Caco-2 (cell line): ENCODE measurements at regions not wholly inside any gene's neighbourhood (a gene's known extent, or its start where the extent isn't known, plus 50 kb on each side); places are given as distances from the start of the nearest gene placed in this dataset.
"Not testable (repeated sequence)": the region's sequence is repeated elsewhere in the genome, so short reads cannot be mapped to it uniquely, and the experiment has no call there.

Experiments used
- BruUV-seq: library from RNA; stranded (reverse); fragments of 400-500 nt; replicated peaks from 2 replicates; lab custom pipeline; 2021; lab: Mats Ljungman, UMichigan
- CTCF ChIA-PET: fragments of 300-600 bp; sonication (Branson Sonifier 250); formaldehyde crosslinking; loops from one replicate; lab custom pipeline; 2022; ENCODE audit warnings: antibody characterized with exemption; lab: Charles Lee
- POLR2A ChIA-PET: fragments of 300-600 bp; sonication (Branson Sonifier 250); formaldehyde crosslinking; loops from one replicate; lab custom pipeline; 2022; ENCODE audit warnings: antibody characterized with exemption; lab: Charles Lee
- DNase-seq, 2 experiments: peaks; one replicate each; pipeline versions ENCODE4 v3.0.0 to v3.0.0-alpha.2; 2020 to 2022
- H3K27me3 ChIP-seq: replicated peaks from 2 replicates; pipeline ENCODE4 v1.6.0; 2011; ENCODE audit warnings: low read length; ENCODE audit not compliant: control insufficient read depth, insufficient read depth
- H3K36me3 ChIP-seq: 2 replicates; pipeline ENCODE4 v1.5.1; 2011; ENCODE audit warnings: low read length; ENCODE audit not compliant: control insufficient read depth, insufficient read depth
- H3K4me1 ChIP-seq: fragments of 250-450 bp; sonication (Bioruptor Pico); 2 replicates; pipeline ENCODE4 v1.5.1; 2020; ENCODE audit warnings: mild to moderate bottlenecking
- H3K4me3 ChIP-seq: 2 replicates; pipeline ENCODE4 v1.5.1; 2011; ENCODE audit warnings: low read depth, mild to moderate bottlenecking, control low read depth, low read length
- H3K9me3 ChIP-seq: fragments of 250-450 bp; sonication (Bioruptor Pico); 2 replicates; pipeline ENCODE4 v1.5.1; 2020; ENCODE audit warnings: mild to moderate bottlenecking, moderate library complexity
- H3K27ac Mint-ChIP-seq: one replicate; pipeline ENCODE4 v1.8.0; 2022; ENCODE audit warnings: mixed read lengths; ENCODE audit not compliant: unreplicated experiment
- H3K27me3 Mint-ChIP-seq: one replicate; pipeline ENCODE4 v1.8.0; 2022; ENCODE audit warnings: mixed read lengths; ENCODE audit not compliant: insufficient read depth, unreplicated experiment
- H3K36me3 Mint-ChIP-seq: one replicate; pipeline ENCODE4 v1.8.0; 2022; ENCODE audit warnings: mild to moderate bottlenecking, mixed read lengths; ENCODE audit not compliant: insufficient read depth, unreplicated experiment
- H3K4me1 Mint-ChIP-seq: one replicate; pipeline ENCODE4 v1.8.0; 2022; ENCODE audit warnings: low read depth, mixed read lengths; ENCODE audit not compliant: unreplicated experiment
- H3K4me3 Mint-ChIP-seq: one replicate; pipeline ENCODE4 v1.8.0; 2022; ENCODE audit warnings: mild to moderate bottlenecking, moderate library complexity, mixed read lengths; ENCODE audit not compliant: unreplicated experiment
- H3K9me3 Mint-ChIP-seq: one replicate; pipeline ENCODE4 v1.8.0; 2022; ENCODE audit warnings: mixed read lengths; ENCODE audit not compliant: unreplicated experiment
- intact Hi-C: fragments of 100-400 bp; cut with micrococcal nuclease; formaldehyde crosslinking; loops from one replicate; pipeline ENCODE4 v1.10.0; 2022; ENCODE audit not compliant: unreplicated experiment
- TF ChIP-seq, protein P1 (sequence below), 2 experiments: fragments of 200-600 bp in 1 of 2; IDR thresholded peaks; 1 replicate in 1 of 2; 2 replicates in 1 of 2; pipeline versions ENCODE4 v1.5.1 to v1.8.0; 2011 to 2022; ENCODE audit warnings: antibody characterized with exemption in 1 of 2, control low read depth in 1 of 2, inconsistent platforms in 1 of 2, low read depth in 1 of 2, low read length in 1 of 2, mild to moderate bottlenecking in 1 of 2, moderate library complexity in 1 of 2; ENCODE audit not compliant: insufficient read depth in 1 of 2, severe bottlenecking in 1 of 2, unreplicated experiment in 1 of 2

DNA sequence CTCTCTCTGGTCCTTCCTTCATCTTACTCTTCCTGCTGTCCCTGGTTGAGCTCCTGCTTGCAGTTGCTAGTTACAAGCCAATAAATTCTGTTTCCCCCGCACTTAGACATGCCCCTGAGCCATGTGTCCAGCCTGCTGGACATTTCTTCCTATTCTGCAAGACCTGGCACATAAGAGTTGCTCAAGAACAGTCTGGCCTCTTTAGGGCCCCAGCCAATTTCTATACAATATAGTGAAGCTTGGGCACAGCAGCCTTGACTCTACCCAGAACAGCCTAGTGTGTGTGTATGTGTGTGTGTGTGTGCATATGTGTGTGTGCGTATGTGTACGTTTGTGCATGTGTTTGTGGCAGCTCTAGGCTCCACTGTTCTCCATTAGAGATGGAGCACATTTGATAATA, 276.0 kb downstream of the CYRIA start:
- no peaks in the 10 kb centered on the region for H3K27me3 Mint-ChIP-seq
- Histone ChIP-seq H3K27me3 (no peaks in the 10 kb centered on the region), H3K4me3 (no peak overlapping the region), H3K36me3 (no peaks in the 10 kb centered on the region), H3K9me3 (no peaks in the 10 kb centered on the region), H3K4me1 (peaks cover 33% of the 10 kb centered on the region)
- no TSS peak for BruUV-seq
- no peak overlapping the region for H3K4me3 Mint-ChIP-seq
- H3K27ac Mint-ChIP-seq, result no peak overlapping the region
- no peaks in the 10 kb centered on the region for H3K9me3 Mint-ChIP-seq
- CTCF ChIA-PET, result no interaction called here
- H3K4me1 Mint-ChIP-seq, result peaks cover 13% of the 10 kb centered on the region
- no peak for DNase-seq
- no peaks in the 10 kb centered on the region for H3K36me3 Mint-ChIP-seq
- TF ChIP-seq, protein P1, sequence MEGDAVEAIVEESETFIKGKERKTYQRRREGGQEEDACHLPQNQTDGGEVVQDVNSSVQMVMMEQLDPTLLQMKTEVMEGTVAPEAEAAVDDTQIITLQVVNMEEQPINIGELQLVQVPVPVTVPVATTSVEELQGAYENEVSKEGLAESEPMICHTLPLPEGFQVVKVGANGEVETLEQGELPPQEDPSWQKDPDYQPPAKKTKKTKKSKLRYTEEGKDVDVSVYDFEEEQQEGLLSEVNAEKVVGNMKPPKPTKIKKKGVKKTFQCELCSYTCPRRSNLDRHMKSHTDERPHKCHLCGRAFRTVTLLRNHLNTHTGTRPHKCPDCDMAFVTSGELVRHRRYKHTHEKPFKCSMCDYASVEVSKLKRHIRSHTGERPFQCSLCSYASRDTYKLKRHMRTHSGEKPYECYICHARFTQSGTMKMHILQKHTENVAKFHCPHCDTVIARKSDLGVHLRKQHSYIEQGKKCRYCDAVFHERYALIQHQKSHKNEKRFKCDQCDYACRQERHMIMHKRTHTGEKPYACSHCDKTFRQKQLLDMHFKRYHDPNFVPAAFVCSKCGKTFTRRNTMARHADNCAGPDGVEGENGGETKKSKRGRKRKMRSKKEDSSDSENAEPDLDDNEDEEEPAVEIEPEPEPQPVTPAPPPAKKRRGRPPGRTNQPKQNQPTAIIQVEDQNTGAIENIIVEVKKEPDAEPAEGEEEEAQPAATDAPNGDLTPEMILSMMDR (IDR thresholded peaks at IDR 0.05; ENCODE audit: insufficient read depth in 1 of 2, low read depth in 1 of 2, low read length in 1 of 2, severe bottlenecking in 1 of 2, unreplicated experiment in 1 of 2), result no peak
- intact Hi-C loops, result loop anchor here (5.0 kb wide), 6 partner anchors 147 to 622 kb away; no protein-coding TSS in a partner anchor
- POLR2A ChIA-PET, result no interaction called here

DNA sequence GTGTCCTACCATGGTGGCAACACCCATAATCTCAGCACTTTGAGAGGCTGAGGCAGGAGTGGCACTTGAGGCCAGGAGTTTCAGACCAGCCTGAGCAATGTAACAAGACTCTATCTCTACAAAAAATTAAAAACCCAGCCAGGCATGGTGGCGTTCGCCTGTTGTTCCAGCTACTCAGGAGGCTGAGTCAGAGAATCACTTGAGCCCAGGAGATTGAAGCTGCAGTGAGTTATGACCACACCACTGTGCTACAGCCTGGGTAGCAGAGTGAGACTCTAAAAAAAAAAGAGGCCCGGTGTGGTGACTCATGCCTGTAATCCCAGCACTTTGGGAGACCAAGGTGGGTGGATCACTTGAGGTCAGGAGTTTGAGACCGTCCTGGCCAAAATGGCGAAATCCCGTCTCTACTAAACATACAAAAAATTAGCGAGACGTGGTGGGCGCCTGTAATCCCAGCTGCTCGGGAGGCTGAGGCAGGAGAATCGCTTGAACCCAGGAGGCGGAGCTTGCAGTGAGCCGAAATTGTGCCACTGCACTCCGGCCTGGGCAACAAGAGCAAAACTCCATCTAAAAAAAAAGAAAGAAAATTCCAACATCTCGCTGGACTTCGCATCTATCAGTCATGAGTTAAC, 277.3 kb downstream of the CYRIA start:
- H3K9me3 ChIP-seq, H3K36me3 Mint-ChIP-seq, H3K4me3 Mint-ChIP-seq, H3K4me3 ChIP-seq, BruUV-seq, intact Hi-C loops, POLR2A ChIA-PET, H3K27me3 ChIP-seq, H3K9me3 Mint-ChIP-seq, DNase-seq, H3K36me3 ChIP-seq, H3K27ac Mint-ChIP-seq, H3K27me3 Mint-ChIP-seq: not testable (repeated sequence)
- peaks cover 13% of the 10 kb centered on the region for H3K4me1 Mint-ChIP-seq
- H3K4me1 ChIP-seq, result peaks cover 20% of the 10 kb centered on the region
- CTCF ChIA-PET, result interaction anchor here (0.6 kb wide), 1 partner anchor 75 kb away, joined by 5 read pairs; no protein-coding TSS in a partner anchor

DNA sequence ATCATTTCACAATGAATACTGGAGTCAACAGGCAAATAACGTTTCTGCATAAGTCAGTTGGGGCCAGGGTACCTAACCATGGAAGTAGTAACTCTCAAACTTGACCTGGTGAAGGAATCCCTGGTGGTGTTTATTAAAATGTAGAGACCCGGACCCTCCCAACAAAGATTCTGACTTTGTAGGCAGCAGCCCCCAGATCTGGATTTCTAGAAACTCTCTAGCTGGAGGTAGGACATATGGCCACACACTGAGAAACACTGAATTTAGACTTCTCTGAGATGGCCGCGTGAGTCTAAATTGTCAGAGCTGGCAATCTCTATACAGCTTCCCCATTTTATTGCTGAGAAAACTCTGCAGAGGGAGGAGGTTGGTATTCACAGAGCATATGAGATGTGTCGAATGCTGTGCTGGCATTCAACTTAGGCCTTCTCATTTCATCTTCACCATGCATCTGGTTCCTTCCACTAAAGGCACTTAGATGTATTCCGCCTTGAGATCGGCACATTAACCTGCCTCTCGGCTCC, 278.1 kb downstream of the CYRIA start:
- Mint-ChIP-seq H3K27me3 (no peaks in the 10 kb centered on the region), H3K9me3 (peaks cover 15% of the 10 kb centered on the region), H3K36me3 (no peaks in the 10 kb centered on the region), H3K27ac (no peak overlapping the region), H3K4me3 (no peak overlapping the region), H3K4me1 (peaks cover 9% of the 10 kb centered on the region)
- Histone ChIP-seq H3K36me3 (no peaks in the 10 kb centered on the region), H3K4me1 (peaks cover 12% of the 10 kb centered on the region), H3K4me3 (no peak overlapping the region), H3K9me3 (peaks cover 7% of the 10 kb centered on the region; the same call in 1 of the 2 replicates), H3K27me3 (no peaks in the 10 kb centered on the region)
- no TSS peak for BruUV-seq
- TF ChIP-seq, protein P1 (IDR thresholded peaks at IDR 0.05; ENCODE audit: insufficient read depth in 1 of 2, low read depth in 1 of 2, low read length in 1 of 2, severe bottlenecking in 1 of 2, unreplicated experiment in 1 of 2), result no peak
- ChIA-PET POLR2A (no interaction called here), CTCF (interaction anchor here (0.6 kb wide), 1 partner anchor 76 kb away, joined by 5 read pairs; no protein-coding TSS in a partner anchor)
- intact Hi-C loops, result no loop called here
- DNase-seq, result no peak
